ENCODE measurements at regions not wholly inside any gene's neighbourhood (a gene's known extent, or its start where the extent isn't known, plus 50 kb on each side); places are given as distances from the start of the nearest gene placed in this dataset.
"Not testable (repeated sequence)": the region's sequence is repeated elsewhere in the genome, so short reads cannot be mapped to it uniquely, and the experiment has no call there.

DNA sequence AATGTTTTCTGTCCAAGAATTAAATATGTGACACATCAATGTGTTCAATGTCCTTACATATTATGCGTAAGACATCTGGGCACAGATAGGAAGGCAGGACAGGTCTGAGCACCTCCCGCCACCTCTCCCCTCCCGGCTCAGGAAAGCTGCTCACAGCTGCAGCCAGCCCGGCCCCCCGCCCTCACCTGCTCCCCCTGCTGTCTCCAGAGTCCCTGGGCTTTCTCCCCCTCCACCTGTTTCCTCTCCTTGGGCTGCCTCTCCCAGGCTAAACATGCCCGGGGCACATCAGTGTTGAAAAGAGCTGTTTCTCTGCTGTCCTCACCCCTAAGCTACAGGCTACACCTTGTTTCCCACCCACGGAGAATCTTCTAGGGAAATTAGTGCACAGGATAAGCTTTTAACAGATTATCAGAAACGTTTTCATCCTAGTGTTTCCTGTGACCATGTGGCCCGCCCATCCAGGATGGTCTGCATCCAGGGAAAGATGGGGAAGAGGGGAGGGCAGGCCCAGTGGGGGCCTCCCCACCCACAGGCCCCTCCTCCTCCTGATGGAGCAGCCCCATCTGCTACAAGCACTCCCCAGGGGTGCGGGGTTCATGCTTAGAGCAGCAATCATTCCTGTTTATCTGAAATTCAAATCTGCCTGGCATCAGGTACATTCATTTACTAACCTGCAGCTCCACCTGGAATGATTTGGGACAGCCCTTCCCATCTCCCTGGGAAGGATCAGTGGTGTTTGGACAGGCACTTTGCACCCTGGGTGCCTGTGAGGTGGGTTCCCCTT lies 273.8 kb upstream of the SFSWAP start:
- no peak overlapping the region for H3K4me3 ChIP-seq (replicated peaks; ENCODE audit: insufficient read depth, low read length)
- H3K27ac ChIP-seq (replicated peaks): no peak overlapping the region
- no peak for TF ChIP-seq SPI1 (IDR thresholded peaks at IDR 0.05; ENCODE audit: borderline replicate concordance, low read depth)
- TF ChIP-seq POLR2AphosphoS5 (IDR thresholded peaks at IDR 0.05; ENCODE audit: low read depth): no peak
- no peak for TF ChIP-seq REST (IDR thresholded peaks at IDR 0.05; ENCODE audit: insufficient replicate concordance, low read depth)
- TF ChIP-seq, protein P1, sequence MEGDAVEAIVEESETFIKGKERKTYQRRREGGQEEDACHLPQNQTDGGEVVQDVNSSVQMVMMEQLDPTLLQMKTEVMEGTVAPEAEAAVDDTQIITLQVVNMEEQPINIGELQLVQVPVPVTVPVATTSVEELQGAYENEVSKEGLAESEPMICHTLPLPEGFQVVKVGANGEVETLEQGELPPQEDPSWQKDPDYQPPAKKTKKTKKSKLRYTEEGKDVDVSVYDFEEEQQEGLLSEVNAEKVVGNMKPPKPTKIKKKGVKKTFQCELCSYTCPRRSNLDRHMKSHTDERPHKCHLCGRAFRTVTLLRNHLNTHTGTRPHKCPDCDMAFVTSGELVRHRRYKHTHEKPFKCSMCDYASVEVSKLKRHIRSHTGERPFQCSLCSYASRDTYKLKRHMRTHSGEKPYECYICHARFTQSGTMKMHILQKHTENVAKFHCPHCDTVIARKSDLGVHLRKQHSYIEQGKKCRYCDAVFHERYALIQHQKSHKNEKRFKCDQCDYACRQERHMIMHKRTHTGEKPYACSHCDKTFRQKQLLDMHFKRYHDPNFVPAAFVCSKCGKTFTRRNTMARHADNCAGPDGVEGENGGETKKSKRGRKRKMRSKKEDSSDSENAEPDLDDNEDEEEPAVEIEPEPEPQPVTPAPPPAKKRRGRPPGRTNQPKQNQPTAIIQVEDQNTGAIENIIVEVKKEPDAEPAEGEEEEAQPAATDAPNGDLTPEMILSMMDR (IDR thresholded peaks at IDR 0.05; ENCODE audit: insufficient read depth, low read length): no peak
- TF ChIP-seq GABPA (IDR thresholded peaks at IDR 0.05; ENCODE audit: low read depth): no peak
- DNase-seq (ENCODE audit: low read depth in 1 of 2, low spot score in 1 of 2): no peak
- H3K27me3 ChIP-seq (ENCODE audit: insufficient read depth, poor library complexity, severe bottlenecking): no peaks in the 10 kb centered on the region

DNA sequence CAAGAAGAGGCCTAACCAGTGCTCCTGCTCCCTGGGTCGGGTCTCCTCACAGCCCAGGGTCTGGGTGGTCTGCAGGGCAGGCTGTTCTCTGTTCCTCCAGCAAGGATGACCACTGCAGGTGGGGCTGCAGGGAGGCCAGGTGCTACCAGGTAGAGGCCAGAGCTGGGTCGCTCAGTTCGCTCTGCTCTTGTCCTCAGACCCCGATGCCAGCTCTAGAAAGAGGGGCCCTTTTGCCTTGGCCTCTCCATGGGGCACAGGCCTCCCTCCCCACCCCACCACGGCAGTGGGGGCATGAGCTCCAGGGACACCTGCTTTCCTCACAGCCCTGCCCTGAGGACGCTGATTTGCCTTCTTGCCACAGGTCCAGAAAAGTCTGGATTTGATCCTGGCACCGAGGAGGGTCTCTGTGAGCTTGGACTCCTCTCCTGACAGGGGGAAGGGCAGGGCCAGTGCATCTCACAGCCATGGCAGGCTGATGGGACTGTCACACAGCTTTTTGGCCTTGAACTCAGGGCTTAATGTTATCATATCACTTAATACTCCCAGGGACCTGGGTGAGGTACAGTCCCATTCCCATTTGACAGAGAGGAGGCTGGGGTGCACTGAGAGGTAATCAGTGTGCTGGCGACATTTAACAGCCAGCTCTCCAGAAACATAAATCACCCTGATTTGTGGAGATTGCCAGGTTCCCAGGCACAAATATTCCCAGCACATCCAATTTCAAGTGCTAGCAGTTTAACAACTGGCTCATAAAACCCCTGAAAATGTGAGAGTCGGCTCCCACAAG lies 273.0 kb upstream of the SFSWAP start:
- no peak for TF ChIP-seq REST (IDR thresholded peaks at IDR 0.05; ENCODE audit: insufficient replicate concordance, low read depth)
- TF ChIP-seq GABPA (IDR thresholded peaks at IDR 0.05; ENCODE audit: low read depth): no peak
- TF ChIP-seq, protein P1 (IDR thresholded peaks at IDR 0.05; ENCODE audit: insufficient read depth, low read length): no peak
- no peak for TF ChIP-seq SPI1 (IDR thresholded peaks at IDR 0.05; ENCODE audit: borderline replicate concordance, low read depth)
- no peak for TF ChIP-seq POLR2AphosphoS5 (IDR thresholded peaks at IDR 0.05; ENCODE audit: low read depth)
- no peaks in the 10 kb centered on the region for H3K27me3 ChIP-seq (ENCODE audit: insufficient read depth, poor library complexity, severe bottlenecking)
- no peak for DNase-seq (ENCODE audit: low read depth in 1 of 2, low spot score in 1 of 2)

DNA sequence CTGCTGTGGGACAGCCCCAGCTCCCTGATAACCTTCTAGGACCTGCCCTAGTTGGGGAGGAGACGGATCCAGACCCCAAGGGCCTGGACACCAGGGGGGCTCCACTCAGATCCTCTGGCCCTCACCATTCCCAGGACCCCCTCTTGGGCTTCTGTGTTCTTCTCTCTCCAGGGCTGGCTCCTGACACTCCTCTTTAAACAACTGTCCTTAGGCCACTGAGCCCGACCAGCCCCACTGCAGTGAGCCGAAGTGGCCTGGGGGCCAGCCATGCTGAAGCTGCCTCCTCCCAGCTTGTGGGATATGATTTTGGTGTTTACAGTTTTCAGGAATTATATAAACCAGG lies 272.4 kb upstream of the SFSWAP start:
- not testable (repeated sequence) for H3K27ac ChIP-seq (replicated peaks)

More for the DNA sequence above, 273.0 kb upstream of the SFSWAP start:
- no peak overlapping the region for H3K4me3 ChIP-seq (replicated peaks; ENCODE audit: insufficient read depth, low read length)
- no peak overlapping the region for H3K27ac ChIP-seq (replicated peaks)

GRCh38 chr12:131438881-131439280 lies 272.0 kb upstream of the SFSWAP start:
- DNase-seq (ENCODE audit: low read depth in 1 of 2, low spot score in 1 of 2): no peak
- TF ChIP-seq SPI1 (IDR thresholded peaks at IDR 0.05; ENCODE audit: borderline replicate concordance, low read depth) (no peak), GABPA (IDR thresholded peaks at IDR 0.05; ENCODE audit: low read depth) (no peak), POLR2AphosphoS5 (IDR thresholded peaks at IDR 0.05; ENCODE audit: low read depth) (no peak), REST (IDR thresholded peaks at IDR 0.05; ENCODE audit: insufficient replicate concordance, low read depth) (no peak)
- TF ChIP-seq, protein P1 (IDR thresholded peaks at IDR 0.05; ENCODE audit: insufficient read depth, low read length): no peak
- H3K27me3 ChIP-seq (ENCODE audit: insufficient read depth, poor library complexity, severe bottlenecking): no peaks in the 10 kb centered on the region
- H3K27ac ChIP-seq (replicated peaks): no peak overlapping the region
- H3K4me3 ChIP-seq (replicated peaks; ENCODE audit: insufficient read depth, low read length): no peak overlapping the region

More for the DNA sequence above, 272.4 kb upstream of the SFSWAP start:
- H3K27me3 ChIP-seq (ENCODE audit: insufficient read depth, poor library complexity, severe bottlenecking); H3K4me3 ChIP-seq (replicated peaks; ENCODE audit: insufficient read depth, low read length); DNase-seq (ENCODE audit: low read depth in 1 of 2, low spot score in 1 of 2): not testable (repeated sequence)

DNA sequence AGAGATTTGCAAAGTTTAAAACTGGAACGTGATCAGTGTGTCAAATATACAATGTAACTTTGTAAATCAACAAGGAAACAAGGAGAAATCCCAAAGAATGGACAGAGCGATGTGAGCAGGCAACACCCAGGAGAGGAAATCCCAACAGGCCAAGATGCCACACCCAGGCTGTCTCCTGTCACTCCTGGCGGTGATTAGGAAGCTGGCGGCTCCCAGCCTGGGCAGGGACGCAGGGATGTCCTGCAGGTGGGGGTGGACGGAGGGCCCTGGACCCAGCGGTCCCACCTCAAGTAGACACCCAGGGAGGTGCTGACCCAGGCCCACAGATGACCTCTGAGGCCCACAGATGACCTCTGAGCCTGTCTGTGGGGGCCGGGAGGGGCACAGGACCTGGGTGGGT lies 271.1 kb upstream of the SFSWAP start:
- H3K27ac ChIP-seq (replicated peaks); H3K27me3 ChIP-seq (ENCODE audit: insufficient read depth, poor library complexity, severe bottlenecking); DNase-seq (ENCODE audit: low read depth in 1 of 2, low spot score in 1 of 2); H3K4me3 ChIP-seq (replicated peaks; ENCODE audit: insufficient read depth, low read length): not testable (repeated sequence)
